ENCODE measurements at regions not wholly inside any gene's neighbourhood (a gene's known extent, or its start where the extent isn't known, plus 50 kb on each side); places are given as distances from the start of the nearest gene placed in this dataset.
"Not testable (repeated sequence)": the region's sequence is repeated elsewhere in the genome, so short reads cannot be mapped to it uniquely, and the experiment has no call there.

GRCh38 chr3:152583963-152584362 lies 251.0 kb upstream of the P2RY1 start:
- no peak for DNase-seq

- DNase-seq, result no peak
These were observed 248.0 kb upstream of the P2RY1 start for GRCh38 chr3:152586974-152587373.

GRCh38 chr3:152587861-152588260 lies 247.1 kb upstream of the P2RY1 start:
- no peak for DNase-seq

- DNase-seq, result no peak
These were observed 245.3 kb upstream of the P2RY1 start for GRCh38 chr3:152589644-152590043.

- no peak for DNase-seq
These were observed 243.4 kb upstream of the P2RY1 start for GRCh38 chr3:152591515-152591914.

GRCh38 chr3:152593242-152593641 lies 241.7 kb upstream of the P2RY1 start:
- no peak for DNase-seq

- DNase-seq, result no peak
These were observed 238.7 kb upstream of the P2RY1 start for GRCh38 chr3:152595975-152596821.

GRCh38 chr3:152596832-152597231 lies 238.1 kb upstream of the P2RY1 start:
- DNase-seq, result not testable (repeated sequence)

GRCh38 chr3:152606146-152606545 lies 228.8 kb upstream of the P2RY1 start:
- DNase-seq, result no peak

- DNase-seq, result no peak
These were observed 227.8 kb upstream of the P2RY1 start for GRCh38 chr3:152607179-152607578.

GRCh38 chr3:152608696-152609594 lies 226.0 kb upstream of the P2RY1 start:
- DNase-seq, result no peak

GRCh38 chr3:152609891-152610290 lies 225.0 kb upstream of the P2RY1 start:
- DNase-seq, result no peak

GRCh38 chr3:152610622-152611021 lies 224.3 kb upstream of the P2RY1 start:
- DNase-seq, result no peak

- DNase-seq, result no peak
These were observed 223.0 kb upstream of the P2RY1 start for GRCh38 chr3:152611905-152612304.

GRCh38 chr3:152613851-152614250 lies 221.1 kb upstream of the P2RY1 start:
- no peak for DNase-seq

- no peak for DNase-seq
These were observed 219.2 kb upstream of the P2RY1 start for GRCh38 chr3:152615681-152616080.

GRCh38 chr3:152617609-152618008 lies 217.3 kb upstream of the P2RY1 start:
- DNase-seq, result no peak

- no peak for DNase-seq
These were observed 216.4 kb upstream of the P2RY1 start for GRCh38 chr3:152618529-152618928.

GRCh38 chr3:152619691-152620090 lies 215.2 kb upstream of the P2RY1 start:
- no peak for DNase-seq

GRCh38 chr3:152620395-152620794 lies 214.5 kb upstream of the P2RY1 start:
- DNase-seq, result no peak

GRCh38 chr3:152621006-152621868 lies 213.7 kb upstream of the P2RY1 start:
- no peak for DNase-seq

- no peak for DNase-seq
These were observed 212.7 kb upstream of the P2RY1 start for GRCh38 chr3:152621967-152622810.
